Muscle of leg (tissue), 3 donors: ENCODE measurements at regions not wholly inside any gene's neighbourhood (a gene's known extent, or its start where the extent isn't known, plus 50 kb on each side); places are given as distances from the start of the nearest gene placed in this dataset.

Experiments
- DNase-seq: peaks from one replicate; pipeline ENCODE4 v3.0.0; 2013
- H3K27ac ChIP-seq: one replicate; pipeline ENCODE4 v1.5.1; 2013; ENCODE audit warnings: mild to moderate bottlenecking, low read length, control low read depth
- H3K27me3 ChIP-seq: one replicate; pipeline ENCODE4 v1.6.1; 2013; ENCODE audit warnings: low read length; ENCODE audit not compliant: control insufficient read depth, insufficient read depth
- H3K36me3 ChIP-seq: one replicate; pipeline ENCODE4 v1.6.1; 2013; ENCODE audit warnings: low read length; ENCODE audit not compliant: control insufficient read depth, insufficient read depth
- H3K4me1 ChIP-seq: one replicate; pipeline ENCODE4 v1.6.1; 2013; ENCODE audit warnings: low read length; ENCODE audit not compliant: control insufficient read depth, insufficient read depth
- H3K4me3 ChIP-seq: one replicate; pipeline ENCODE4 v1.5.1; 2013; ENCODE audit warnings: low read length, control low read depth
- H3K9me3 ChIP-seq: replicated peaks from 2 replicates; pipeline ENCODE4 v1.6.1; 2013; ENCODE audit warnings: low read depth, low read length; ENCODE audit not compliant: control insufficient read depth
- WGBS: methylation state at CpG from one replicate; pipeline ENCODE4 v1.1.5; 2013; ENCODE audit warnings: missing lambda C conversion rate; ENCODE audit not compliant: insufficient coverage; 5-methylcytosine and 5-hydroxymethylcytosine counted together

GRCh38 chr3:112747624-112748023 is 99.0 kb downstream of the CD200R1L start:
- WGBS, result no CpG with 5 or more reads among the region's 3 CpGs
- Histone ChIP-seq H3K27ac (no peak overlapping the region), H3K4me1 (peaks cover 8% of the 10 kb centered on the region), H3K27me3 (no peaks in the 10 kb centered on the region), H3K36me3 (no peaks in the 10 kb centered on the region), H3K4me3 (no peak overlapping the region), H3K9me3 (no peaks in the 10 kb centered on the region)
- DNase-seq, result no peak

GRCh38 chr3:112746675-112747280 is 99.9 kb downstream of the CD200R1L start:
- no peaks in the 10 kb centered on the region for H3K36me3 ChIP-seq
- DNase-seq, result no peak
- no peak overlapping the region for H3K4me3 ChIP-seq
- no peaks in the 10 kb centered on the region for H3K9me3 ChIP-seq
- H3K27ac ChIP-seq, result no peak overlapping the region
- peaks cover 8% of the 10 kb centered on the region for H3K4me1 ChIP-seq
- WGBS, result 60% methylated on average over 2 of the region's 6 CpGs
- no peaks in the 10 kb centered on the region for H3K27me3 ChIP-seq

GRCh38 chr3:112745567-112746248 is 101.0 kb downstream of the CD200R1L start:
- H3K36me3 ChIP-seq, result no peaks in the 10 kb centered on the region
- H3K27ac ChIP-seq, result no peak overlapping the region
- WGBS, result 20% methylated on average over 1 of the region's 4 CpGs
- H3K4me3 ChIP-seq, result no peak overlapping the region
- peaks cover 8% of the 10 kb centered on the region for H3K4me1 ChIP-seq
- no peak for DNase-seq
- H3K27me3 ChIP-seq, result no peaks in the 10 kb centered on the region
- no peaks in the 10 kb centered on the region for H3K9me3 ChIP-seq

- Histone ChIP-seq H3K9me3 (no peaks in the 10 kb centered on the region), H3K27ac (peak overlapping the region; percentile 38), H3K4me1 (peaks cover 8% of the 10 kb centered on the region), H3K36me3 (no peaks in the 10 kb centered on the region), H3K4me3 (no peak overlapping the region), H3K27me3 (no peaks in the 10 kb centered on the region)
- WGBS, result 26% methylated on average over 2 of the region's 2 CpGs
- DNase-seq, result peak; percentile 96
These were observed 101.7 kb downstream of the CD200R1L start for GRCh38 chr3:112744825-112745566.

GRCh38 chr3:112744106-112744505 is 102.6 kb downstream of the CD200R1L start:
- Histone ChIP-seq H3K27me3 (no peaks in the 10 kb centered on the region), H3K4me3 (no peak overlapping the region), H3K4me1 (peaks cover 8% of the 10 kb centered on the region), H3K9me3 (no peaks in the 10 kb centered on the region), H3K27ac (peak overlapping the region; percentile 80), H3K36me3 (no peaks in the 10 kb centered on the region)
- no CpG with 5 or more reads among the region's 1 CpG for WGBS
- peak; percentile 91 for DNase-seq

GRCh38 chr3:112742934-112743333 is 102.0 kb upstream of the CCDC80 start:
- Histone ChIP-seq H3K4me3 (no peak overlapping the region), H3K27ac (no peak overlapping the region), H3K27me3 (no peaks in the 10 kb centered on the region), H3K9me3 (no peaks in the 10 kb centered on the region), H3K36me3 (no peaks in the 10 kb centered on the region), H3K4me1 (peaks cover 8% of the 10 kb centered on the region)
- WGBS, result no CpG with 5 or more reads among the region's 2 CpGs
- DNase-seq, result no peak

- Histone ChIP-seq H3K36me3 (no peaks in the 10 kb centered on the region), H3K27me3 (no peaks in the 10 kb centered on the region), H3K4me3 (no peak overlapping the region), H3K9me3 (no peaks in the 10 kb centered on the region), H3K27ac (no peak overlapping the region), H3K4me1 (peaks cover 8% of the 10 kb centered on the region)
- no peak for DNase-seq
These were observed 101.0 kb upstream of the CCDC80 start for GRCh38 chr3:112741983-112742382.

GRCh38 chr3:112740835-112741234 is 99.9 kb upstream of the CCDC80 start:
- no peaks in the 10 kb centered on the region for H3K27me3 ChIP-seq
- H3K9me3 ChIP-seq, result no peaks in the 10 kb centered on the region
- H3K4me1 ChIP-seq, result peaks cover 8% of the 10 kb centered on the region
- no peaks in the 10 kb centered on the region for H3K36me3 ChIP-seq
- DNase-seq, result no peak
- H3K4me3 ChIP-seq, result no peak overlapping the region
- WGBS, result no CpG with 5 or more reads among the region's 4 CpGs
- H3K27ac ChIP-seq, result no peak overlapping the region

GRCh38 chr3:112739252-112739965 is 98.5 kb upstream of the CCDC80 start:
- H3K4me3 ChIP-seq, result no peak overlapping the region
- peaks cover 3% of the 10 kb centered on the region for H3K4me1 ChIP-seq
- H3K27ac ChIP-seq, result no peak overlapping the region
- no CpG with 5 or more reads among the region's 1 CpG for WGBS
- DNase-seq, result peak; percentile 23
- H3K36me3 ChIP-seq, result no peaks in the 10 kb centered on the region
- H3K9me3 ChIP-seq, result no peaks in the 10 kb centered on the region
- H3K27me3 ChIP-seq, result no peaks in the 10 kb centered on the region

GRCh38 chr3:112738366-112738765 is 97.4 kb upstream of the CCDC80 start:
- no peaks in the 10 kb centered on the region for H3K4me1 ChIP-seq
- H3K9me3 ChIP-seq, result no peaks in the 10 kb centered on the region
- no peak for DNase-seq
- H3K4me3 ChIP-seq, result no peak overlapping the region
- no peaks in the 10 kb centered on the region for H3K27me3 ChIP-seq
- no peaks in the 10 kb centered on the region for H3K36me3 ChIP-seq
- no peak overlapping the region for H3K27ac ChIP-seq
